H1 (cell line): ENCODE measurements at regions not wholly inside any gene's neighbourhood (a gene's known extent, or its start where the extent isn't known, plus 50 kb on each side); places are given as distances from the start of the nearest gene placed in this dataset.

ENCODE experiments used
- CTCF ChIA-PET: fragments of 300-600 bp; sonication (Branson Sonifier 250); formaldehyde crosslinking; loops from one replicate; lab custom pipeline; 2021; ENCODE audit not compliant: partially characterized antibody; lab: Charles Lee
- POLR2A ChIA-PET: fragments of 300-600 bp; sonication (Branson Sonifier 250); formaldehyde crosslinking; loops from one replicate; lab custom pipeline; 2021; ENCODE audit warnings: inconsistent platforms; ENCODE audit not compliant: partially characterized antibody; lab: Charles Lee
- DNase-seq, 2 experiments: peaks; one replicate each; pipeline versions ENCODE4 v3.0.0 to v3.0.0-alpha.2; 2010 to 2022; ENCODE audit warnings: low spot score in 2 of 2, low read depth in 1 of 2, mixed read lengths in 1 of 2
- FAIRE-seq: peaks from 2 replicates; lab custom pipeline; 2011; peaks lifted over from hg19 to GRCh38; lab: Jason Lieb, UNC
- H2AFZ ChIP-seq: 2 replicates; pipeline ENCODE4 v1.8.1; 2012; ENCODE audit warnings: low read length, inconsistent platforms
- H2AK5ac ChIP-seq: 2 replicates; pipeline ENCODE4 v1.6.1; 2013; ENCODE audit warnings: low read depth, low read length
- H2BK120ac ChIP-seq: replicated peaks from 2 replicates; pipeline ENCODE3; 2013; ENCODE audit warnings: low read depth, low read length, inconsistent platforms
- H2BK12ac ChIP-seq: 2 replicates; pipeline ENCODE4 v1.6.1; 2013; ENCODE audit warnings: low read depth, low read length
- H2BK15ac ChIP-seq: 2 replicates; pipeline ENCODE4 v1.6.1; 2013; ENCODE audit warnings: low read length
- H2BK20ac ChIP-seq: 2 replicates; pipeline ENCODE4 v1.6.1; 2013; ENCODE audit warnings: low read length
- H2BK5ac ChIP-seq: 2 replicates; pipeline ENCODE4 v1.6.1; 2013; ENCODE audit warnings: low read depth, low read length
- H3K14ac ChIP-seq: 2 replicates; pipeline ENCODE4 v1.6.1; 2013; ENCODE audit warnings: inconsistent platforms; ENCODE audit not compliant: insufficient read length
- H3K18ac ChIP-seq: 2 replicates; pipeline ENCODE4 v1.6.1; 2013; ENCODE audit warnings: low read length; ENCODE audit errors: extremely low read depth
- H3K23ac ChIP-seq: 2 replicates; pipeline ENCODE4 v1.6.1; 2013; ENCODE audit warnings: inconsistent platforms; ENCODE audit not compliant: insufficient read length
- H3K23me2 ChIP-seq: 2 replicates; pipeline ENCODE4 v1.6.1; 2013; ENCODE audit warnings: low read depth, low read length
- H3K27ac ChIP-seq: 2 replicates; pipeline ENCODE4 v1.6.1; 2011; ENCODE audit warnings: low read depth, low read length, inconsistent platforms
- H3K27me3 ChIP-seq, 4 experiments: replicated peaks in 1 of 4; 1 replicate in 1 of 4; 2 replicates in 3 of 4; pipeline versions ENCODE4 v1.6.1 to v1.8.1; 2011 to 2013; ENCODE audit warnings: low read length in 3 of 4, mild to moderate bottlenecking in 3 of 4, inconsistent platforms in 2 of 4, mixed read lengths in 2 of 4, moderate library complexity in 1 of 4; ENCODE audit not compliant: control insufficient read depth in 3 of 4, insufficient read depth in 3 of 4; ENCODE audit errors: extremely low read depth in 1 of 4
- H3K36me3 ChIP-seq, 4 experiments: 2 replicates each; pipeline versions ENCODE4 v1.6.1 to v1.8.1; 2011 to 2013; ENCODE audit warnings: mild to moderate bottlenecking in 4 of 4, low read length in 3 of 4, moderate library complexity in 2 of 4, control low read depth in 1 of 4, inconsistent platforms in 1 of 4; ENCODE audit not compliant: insufficient read depth in 4 of 4, control insufficient read depth in 2 of 4
- H3K4ac ChIP-seq: replicated peaks from 2 replicates; pipeline ENCODE3; 2013; ENCODE audit warnings: low read length, low read depth, mixed read lengths, inconsistent platforms; ENCODE audit not compliant: insufficient read length
- H3K4me1 ChIP-seq, 4 experiments: replicated peaks in 1 of 4; 1 replicate in 1 of 4; 2 replicates in 3 of 4; pipeline versions ENCODE4 v1.6.1 to v1.8.1; 2011 to 2013; ENCODE audit warnings: low read length in 3 of 4, inconsistent platforms in 2 of 4, mixed read lengths in 1 of 4; ENCODE audit not compliant: insufficient read depth in 4 of 4, control insufficient read depth in 3 of 4
- H3K4me2 ChIP-seq, 2 experiments: 2 replicates each; pipeline versions ENCODE4 v1.6.1 to v1.8.1; 2011 to 2013; ENCODE audit warnings: low read depth in 2 of 2, low read length in 2 of 2, control low read depth in 1 of 2, inconsistent platforms in 1 of 2, mild to moderate bottlenecking in 1 of 2; ENCODE audit not compliant: insufficient read depth in 1 of 2
- H3K4me3 ChIP-seq, 4 experiments: fragments of 200-600, 300-600 bp in 1 of 4; sonication (generic), shearing (Covaris generic), sonication (Bioruptor Twin) in 1 of 4; 2 replicates each; pipeline versions ENCODE4 v1.5.1 to v1.8.1; 2011 to 2016; ENCODE audit warnings: low read length in 4 of 4, low read depth in 3 of 4, control low read depth in 2 of 4, inconsistent platforms in 2 of 4, mild to moderate bottlenecking in 2 of 4, mixed read lengths in 1 of 4, moderate library complexity in 1 of 4; ENCODE audit not compliant: insufficient read depth in 2 of 4; ENCODE audit errors: extremely low read depth in 1 of 4
- H3K56ac ChIP-seq: replicated peaks from 2 replicates; pipeline ENCODE3; 2013; ENCODE audit warnings: low read depth, mild to moderate bottlenecking, mixed read lengths, low read length, inconsistent platforms; ENCODE audit not compliant: insufficient read length
- H3K79me1 ChIP-seq: 2 replicates; pipeline ENCODE4 v1.6.1; 2013; ENCODE audit warnings: low read depth, low read length, control low read depth
- H3K79me2 ChIP-seq, 2 experiments: 2 replicates each; pipeline versions ENCODE4 v1.6.1 to v1.8.1; 2012 to 2013; ENCODE audit warnings: low read length in 2 of 2, mild to moderate bottlenecking in 2 of 2, inconsistent platforms in 1 of 2; ENCODE audit not compliant: insufficient read depth in 2 of 2, control insufficient read depth in 1 of 2
- H3K9ac ChIP-seq, 4 experiments: replicated peaks in 1 of 4; 1 replicate in 1 of 4; 2 replicates in 3 of 4; pipeline versions ENCODE4 v1.6.1 to v1.8.1; 2011 to 2013; ENCODE audit warnings: low read depth in 3 of 4, low read length in 3 of 4, control low read depth in 2 of 4, mild to moderate bottlenecking in 2 of 4, moderate library complexity in 2 of 4, inconsistent platforms in 1 of 4; ENCODE audit errors: extremely low read depth in 1 of 4
- H3K9me3 ChIP-seq, 2 experiments: 2 replicates each; pipeline versions ENCODE4 v1.6.1 to v1.8.1; 2012 to 2013; ENCODE audit warnings: mild to moderate bottlenecking in 2 of 2, moderate library complexity in 2 of 2, control low read depth in 1 of 2, inconsistent platforms in 1 of 2, low read depth in 1 of 2, low read length in 1 of 2, mixed read lengths in 1 of 2; ENCODE audit not compliant: insufficient read depth in 2 of 2
- H4K20me1 ChIP-seq, 2 experiments: replicated peaks in 1 of 2; 2 replicates each; pipeline versions ENCODE3 to v1.8.1; 2011 to 2013; ENCODE audit warnings: inconsistent platforms in 2 of 2, low read length in 2 of 2, mild to moderate bottlenecking in 1 of 2; ENCODE audit not compliant: insufficient read depth in 2 of 2, control insufficient read depth in 1 of 2
- H4K5ac ChIP-seq: 2 replicates; pipeline ENCODE4 v1.6.1; 2013; ENCODE audit warnings: low read length, low read depth, mixed read lengths, inconsistent platforms; ENCODE audit not compliant: insufficient read length
- H4K8ac ChIP-seq: 2 replicates; pipeline ENCODE4 v1.8.0; 2013; ENCODE audit warnings: mild to moderate bottlenecking, moderate library complexity, low read length, inconsistent platforms; ENCODE audit not compliant: insufficient read depth; ENCODE audit errors: extremely low read depth
- H4K91ac ChIP-seq: replicated peaks from 2 replicates; pipeline ENCODE3; 2013; ENCODE audit warnings: low read length, mixed read lengths, inconsistent platforms; ENCODE audit not compliant: insufficient read length
- CBX5 ChIP-seq: fragments of 300-800, 300-1000 bp; sonication (generic); IDR thresholded peaks from 2 replicates; pipeline ENCODE4 v1.7.1; 2016; ENCODE audit warnings: antibody characterized with exemption, low read length, low read depth
- CHD2 ChIP-seq: IDR thresholded peaks from 2 replicates; pipeline ENCODE4 v1.6.1; 2012; ENCODE audit warnings: low read length, improper control_type of control experiment
- FOSL1 ChIP-seq: IDR thresholded peaks from 2 replicates; pipeline ENCODE4 v1.6.1; 2011; ENCODE audit warnings: mild to moderate bottlenecking, low read depth, low read length, moderate library complexity; ENCODE audit not compliant: insufficient read depth
- GABPA ChIP-seq: IDR thresholded peaks from 2 replicates; pipeline ENCODE4 v1.6.1; 2011; ENCODE audit warnings: mild to moderate bottlenecking, low read length, moderate library complexity, borderline replicate concordance; ENCODE audit not compliant: insufficient read depth
- KDM1A ChIP-seq: fragments of 200-600, 300-600 bp; sonication (generic); IDR thresholded peaks from 2 replicates; pipeline ENCODE4 v1.7.1; 2016; ENCODE audit warnings: mild to moderate bottlenecking, low read length, borderline replicate concordance
- KDM5A ChIP-seq: fragments of 200-600 bp; IDR thresholded peaks from 2 replicates; pipeline ENCODE4 v1.7.1; 2012; ENCODE audit warnings: mild to moderate bottlenecking, low read length, inconsistent platforms, mixed read lengths
- MAFK ChIP-seq: IDR thresholded peaks from 2 replicates; pipeline ENCODE4 v1.6.1; 2012; ENCODE audit warnings: low read depth, mild to moderate bottlenecking, improper control_type of control experiment, low read length
- SIX5 ChIP-seq: IDR thresholded peaks from 2 replicates; pipeline ENCODE4 v1.6.1; 2011; ENCODE audit warnings: mild to moderate bottlenecking, low read depth, low read length
- SRF ChIP-seq: IDR thresholded peaks from 2 replicates; pipeline ENCODE4 v1.6.1; 2011; ENCODE audit warnings: mild to moderate bottlenecking, low read depth, low read length, moderate library complexity
- SUZ12 ChIP-seq: fragments of 200-600 bp; sonication (generic); IDR thresholded peaks from 2 replicates; pipeline ENCODE4 v1.6.1; 2012; ENCODE audit warnings: mild to moderate bottlenecking, inconsistent platforms, low read length, moderate library complexity, mixed read lengths
- YY1 ChIP-seq: IDR thresholded peaks from 2 replicates; pipeline ENCODE4 v1.6.1; 2011; ENCODE audit warnings: low read depth, mild to moderate bottlenecking, low read length
- ZNF274 ChIP-seq: IDR thresholded peaks from 2 replicates; pipeline ENCODE4 v1.7.0; 2012; ENCODE audit warnings: low read length, borderline replicate concordance; ENCODE audit errors: extremely low read depth
- WGBS, 2 experiments: shearing (Covaris generic) in 1 of 2; methylation state at CpG; one replicate each; pipeline versions ENCODE4 v1.1.6 to v1.1.7; 2013 to 2015; ENCODE audit warnings: low lambda C conversion rate in 2 of 2, mixed read lengths in 2 of 2, inconsistent platforms in 1 of 2, low coverage in 1 of 2, missing lambda C conversion rate in 1 of 2; ENCODE audit not compliant: insufficient replicate concordance in 2 of 2, insufficient coverage in 1 of 2, insufficient read length in 1 of 2; ENCODE audit errors: extremely low coverage in 1 of 2, missing lambda C conversion rate in 1 of 2; 5-methylcytosine and 5-hydroxymethylcytosine counted together
- TF ChIP-seq, protein P1 (sequence below): IDR thresholded peaks from 2 replicates; pipeline ENCODE4 v1.6.1; 2012; ENCODE audit warnings: inconsistent platforms
- TF ChIP-seq, protein P2 (sequence below): IDR thresholded peaks from 2 replicates; pipeline ENCODE4 v1.6.1; 2011; ENCODE audit warnings: low read length, improper control_type of control experiment

DNA sequence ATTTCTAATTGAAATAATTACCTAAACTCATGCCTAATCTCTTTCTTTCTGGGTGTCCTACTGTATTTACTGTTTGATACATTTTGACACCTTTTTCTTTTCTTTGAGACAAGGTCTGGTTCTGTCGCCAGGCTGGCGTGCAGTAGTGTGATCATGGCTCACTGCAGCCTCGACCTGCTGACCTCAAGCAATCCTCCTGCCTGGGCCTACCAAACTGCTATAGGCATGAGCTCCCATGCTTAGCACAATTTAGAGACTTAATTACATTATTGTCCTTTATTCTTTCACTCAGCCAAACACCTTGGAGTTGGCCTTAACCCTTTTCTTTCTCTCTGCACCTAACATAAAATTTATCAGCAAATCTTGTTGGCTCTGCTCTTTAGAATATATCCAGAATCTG, 139.8 kb upstream of the KIF26B start:
- Histone ChIP-seq H3K4me2 (no peak overlapping the region), H3K9me3 (no peaks in the 10 kb centered on the region), H3K4me3 (no peak overlapping the region), H2BK20ac (no peak overlapping the region), H3K23me2 (no peaks in the 10 kb centered on the region), H3K27ac (no peak overlapping the region), H3K18ac (no peak overlapping the region), H3K27me3 (no peaks in the 10 kb centered on the region), H2AFZ (no peak overlapping the region), H3K23ac (no peak overlapping the region), H3K79me1 (no peaks in the 10 kb centered on the region; the same call in 1 of the 2 replicates), H4K5ac (no peak overlapping the region), H2AK5ac (no peak overlapping the region), H3K79me2 (no peaks in the 10 kb centered on the region), H3K36me3 (no peaks in the 10 kb centered on the region), H4K20me1 (no peaks in the 10 kb centered on the region), H2BK12ac (no peak overlapping the region), H3K14ac (no peak overlapping the region), H3K9ac (no peak overlapping the region), H4K91ac (no peak overlapping the region), H3K4ac (no peak overlapping the region), H3K4me1 (peaks cover 3 to 7% (median 3%) of the 10 kb centered on the region in 4 experiments; a peak in 5 of 7 replicates), H3K56ac (no peak overlapping the region), H2BK120ac (no peak overlapping the region), H4K8ac (no peak overlapping the region), H2BK15ac (no peak overlapping the region), H2BK5ac (no peak overlapping the region)
- DNase-seq (no peak), FAIRE-seq (no peak)
- 87% methylated on average over 3 of the region's 3 CpGs; no CpG with 5 or more reads in 1 of the 2 experiments for WGBS, 2 experiments
- ChIA-PET CTCF (no interaction called here), POLR2A (no interaction called here)
- no peak for TF ChIP-seq ZNF274
- TF ChIP-seq CBX5 = no peak
- no peak for TF ChIP-seq KDM5A
- TF ChIP-seq, protein P1, sequence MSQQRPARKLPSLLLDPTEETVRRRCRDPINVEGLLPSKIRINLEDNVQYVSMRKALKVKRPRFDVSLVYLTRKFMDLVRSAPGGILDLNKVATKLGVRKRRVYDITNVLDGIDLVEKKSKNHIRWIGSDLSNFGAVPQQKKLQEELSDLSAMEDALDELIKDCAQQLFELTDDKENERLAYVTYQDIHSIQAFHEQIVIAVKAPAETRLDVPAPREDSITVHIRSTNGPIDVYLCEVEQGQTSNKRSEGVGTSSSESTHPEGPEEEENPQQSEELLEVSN = no peak
- TF ChIP-seq, protein P2, sequence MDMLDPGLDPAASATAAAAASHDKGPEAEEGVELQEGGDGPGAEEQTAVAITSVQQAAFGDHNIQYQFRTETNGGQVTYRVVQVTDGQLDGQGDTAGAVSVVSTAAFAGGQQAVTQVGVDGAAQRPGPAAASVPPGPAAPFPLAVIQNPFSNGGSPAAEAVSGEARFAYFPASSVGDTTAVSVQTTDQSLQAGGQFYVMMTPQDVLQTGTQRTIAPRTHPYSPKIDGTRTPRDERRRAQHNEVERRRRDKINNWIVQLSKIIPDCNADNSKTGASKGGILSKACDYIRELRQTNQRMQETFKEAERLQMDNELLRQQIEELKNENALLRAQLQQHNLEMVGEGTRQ = no peak
- TF ChIP-seq YY1 = no peak
- TF ChIP-seq SUZ12 = no peak
- TF ChIP-seq GABPA = no peak
- no peak for TF ChIP-seq FOSL1
- no peak for TF ChIP-seq MAFK
- TF ChIP-seq CHD2 = no peak
- no peak for TF ChIP-seq SIX5
- TF ChIP-seq SRF = no peak
- no peak for TF ChIP-seq KDM1A
